Mesendoderm (in vitro differentiated cells): ENCODE measurements at regions not wholly inside any gene's neighbourhood (a gene's known extent, or its start where the extent isn't known, plus 50 kb on each side); places are given as distances from the start of the nearest gene placed in this dataset.

ENCODE experiments used
- DNase-seq: peaks from one replicate; pipeline ENCODE4 v3.0.0; 2013
- H2AK5ac ChIP-seq: 2 replicates; pipeline ENCODE4 v1.6.1; 2013; ENCODE audit warnings: low read length, inconsistent platforms
- H2BK120ac ChIP-seq: 2 replicates; pipeline ENCODE4 v1.6.1; 2013; ENCODE audit warnings: low read depth, mild to moderate bottlenecking, low read length, moderate library complexity, mixed read lengths
- H2BK15ac ChIP-seq: replicated peaks from 2 replicates; pipeline ENCODE4 v1.6.1; 2013; ENCODE audit warnings: low read depth, mild to moderate bottlenecking, moderate library complexity
- H2BK5ac ChIP-seq: 2 replicates; pipeline ENCODE4 v1.6.1; 2013; ENCODE audit warnings: low read length, inconsistent platforms
- H3K18ac ChIP-seq: 2 replicates; pipeline ENCODE4 v1.6.1; 2013; ENCODE audit warnings: mild to moderate bottlenecking, low read length, mixed read lengths
- H3K23ac ChIP-seq: one replicate; pipeline ENCODE4 v1.6.1; 2013; ENCODE audit warnings: low read length
- H3K27ac ChIP-seq: 2 replicates; pipeline ENCODE4 v1.5.1; 2013; ENCODE audit warnings: low read depth, mild to moderate bottlenecking, inconsistent platforms, low read length, moderate library complexity
- H3K27me3 ChIP-seq: 2 replicates; pipeline ENCODE4 v1.6.1; 2013; ENCODE audit warnings: low read length, control low read depth, mild to moderate bottlenecking, inconsistent platforms; ENCODE audit not compliant: insufficient read depth, poor library complexity
- H3K36me3 ChIP-seq: 2 replicates; pipeline ENCODE4 v1.6.1; 2013; ENCODE audit warnings: low read length, inconsistent platforms; ENCODE audit not compliant: control insufficient read depth, insufficient read depth
- H3K4ac ChIP-seq: one replicate; pipeline ENCODE4 v1.6.1; 2013; ENCODE audit warnings: low read depth, mild to moderate bottlenecking, low read length, moderate library complexity
- H3K4me1 ChIP-seq: 2 replicates; pipeline ENCODE4 v1.6.1; 2013; ENCODE audit warnings: low read depth, low read length, inconsistent platforms; ENCODE audit not compliant: control insufficient read depth
- H3K4me2 ChIP-seq: 2 replicates; pipeline ENCODE4 v1.6.1; 2013; ENCODE audit warnings: low read length
- H3K4me3 ChIP-seq: 2 replicates; pipeline ENCODE4 v1.5.1; 2013; ENCODE audit warnings: mild to moderate bottlenecking, low read length
- H3K56ac ChIP-seq: one replicate; pipeline ENCODE4 v1.6.1; 2013; ENCODE audit warnings: low read length
- H3K79me1 ChIP-seq: 2 replicates; pipeline ENCODE4 v1.6.1; 2013; ENCODE audit warnings: low read length, inconsistent platforms
- H3K79me2 ChIP-seq: 2 replicates; pipeline ENCODE4 v1.6.1; 2013; ENCODE audit warnings: mild to moderate bottlenecking, low read length; ENCODE audit not compliant: control insufficient read depth, insufficient read depth
- H3K9ac ChIP-seq: 2 replicates; pipeline ENCODE4 v1.6.1; 2013; ENCODE audit warnings: low read length, inconsistent platforms
- H4K5ac ChIP-seq: one replicate; pipeline ENCODE4 v1.6.1; 2013; ENCODE audit warnings: low read length
- H4K8ac ChIP-seq: one replicate; pipeline ENCODE4 v1.6.1; 2013; ENCODE audit warnings: low read depth, mild to moderate bottlenecking, control low read depth, low read length, moderate library complexity
- WGBS: extraction: QIAGEN DNeasy Blood & Tissue Kit; methylation state at CpG from one replicate; pipeline ENCODE4 v1.1.7; 2013; ENCODE audit warnings: low lambda C conversion rate, missing lambda C conversion rate; ENCODE audit not compliant: insufficient coverage; ENCODE audit errors: extremely low coverage; 5-methylcytosine and 5-hydroxymethylcytosine counted together

DNA sequence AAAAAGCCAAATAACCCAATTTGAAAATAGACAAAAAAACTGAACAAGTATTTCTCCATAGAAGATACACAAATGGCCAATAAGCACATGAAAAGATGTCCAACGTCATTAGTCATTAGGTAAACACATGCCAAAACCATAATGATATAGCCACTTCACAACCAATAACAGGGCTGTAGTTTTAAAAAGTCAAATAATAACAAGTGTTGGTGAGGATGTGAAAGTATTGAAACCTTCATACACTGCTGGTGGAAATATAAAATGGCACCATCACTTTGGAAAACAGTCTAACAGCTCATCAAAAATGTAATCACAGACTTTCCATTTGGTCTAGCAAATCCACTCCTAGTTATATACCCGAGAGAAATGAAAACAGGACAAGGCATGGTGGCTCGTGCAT lies 144.2 kb upstream of the CYP1B1 start:
- no peak overlapping the region for H3K4ac ChIP-seq
- no peak overlapping the region for H3K4me2 ChIP-seq
- H3K79me1 ChIP-seq = no peaks in the 10 kb centered on the region
- DNase-seq = no peak
- no peaks in the 10 kb centered on the region for H3K36me3 ChIP-seq
- no peak overlapping the region for H2BK120ac ChIP-seq
- no peak overlapping the region for H2AK5ac ChIP-seq
- no peaks in the 10 kb centered on the region for H3K79me2 ChIP-seq
- no peak overlapping the region for H2BK15ac ChIP-seq
- H3K27ac ChIP-seq = no peak overlapping the region
- no peak overlapping the region for H3K9ac ChIP-seq
- no CpG with 5 or more reads among the region's 3 CpGs for WGBS
- no peak overlapping the region for H3K18ac ChIP-seq
- H2BK5ac ChIP-seq = no peak overlapping the region
- no peak overlapping the region for H3K23ac ChIP-seq
- H3K56ac ChIP-seq = no peak overlapping the region
- H3K4me3 ChIP-seq = no peak overlapping the region
- H4K5ac ChIP-seq = no peak overlapping the region
- H3K27me3 ChIP-seq = no peaks in the 10 kb centered on the region
- H4K8ac ChIP-seq = no peak overlapping the region
- H3K4me1 ChIP-seq = no peaks in the 10 kb centered on the region

DNA sequence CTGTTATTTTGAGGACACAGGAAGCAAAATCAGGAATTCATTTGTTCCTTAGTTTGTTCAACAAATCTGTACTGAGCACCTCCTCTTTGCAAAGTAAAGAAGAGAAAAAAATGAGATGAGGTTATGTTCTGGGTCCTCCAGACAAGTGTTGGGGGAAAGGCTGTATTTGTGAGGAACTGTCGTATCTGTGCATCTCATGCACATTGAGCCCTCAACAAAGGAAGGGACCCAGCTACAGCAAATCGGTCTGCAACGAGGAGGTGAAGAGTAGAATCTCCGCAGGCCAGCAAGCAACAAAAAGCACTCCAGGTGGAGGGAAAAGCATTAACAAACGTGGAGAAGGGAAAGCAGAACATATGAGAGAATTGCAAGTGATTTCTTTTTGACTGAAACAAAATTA lies 143.0 kb upstream of the CYP1B1 start:
- Histone ChIP-seq H3K79me2 (no peaks in the 10 kb centered on the region), H2AK5ac (no peak overlapping the region), H3K4me3 (no peak overlapping the region), H3K4me1 (peaks cover 1% of the 10 kb centered on the region), H3K79me1 (no peaks in the 10 kb centered on the region), H3K4ac (no peak overlapping the region), H3K4me2 (no peak overlapping the region), H3K23ac (no peak overlapping the region), H3K56ac (no peak overlapping the region), H4K5ac (no peak overlapping the region), H2BK15ac (no peak overlapping the region), H3K9ac (no peak overlapping the region), H3K36me3 (no peaks in the 10 kb centered on the region), H2BK120ac (no peak overlapping the region), H3K27ac (no peak overlapping the region), H4K8ac (no peak overlapping the region), H3K27me3 (no peaks in the 10 kb centered on the region), H2BK5ac (no peak overlapping the region), H3K18ac (no peak overlapping the region)
- DNase-seq = no peak
- no CpG with 5 or more reads among the region's 5 CpGs for WGBS

DNA sequence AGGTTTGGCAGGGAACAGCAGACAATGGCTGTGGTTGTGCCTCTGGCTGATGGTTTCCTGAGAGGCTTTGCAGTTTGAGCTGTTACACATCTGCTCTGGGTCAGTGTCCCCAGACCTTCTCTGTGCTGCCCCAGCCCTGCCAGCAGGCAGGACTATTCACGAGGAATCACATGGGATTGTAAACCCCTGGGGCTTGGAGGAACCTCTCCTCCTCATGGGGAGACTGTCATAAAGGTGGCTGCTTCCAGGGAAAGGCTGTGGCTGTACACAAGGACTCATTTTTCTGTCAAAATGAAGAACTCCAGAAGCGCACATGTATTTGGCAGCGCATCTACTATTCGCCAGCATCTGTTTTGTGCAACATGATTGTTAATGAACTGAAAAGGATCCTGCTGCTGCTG lies 142.6 kb upstream of the CYP1B1 start:
- no peaks in the 10 kb centered on the region for H3K79me1 ChIP-seq
- WGBS = no CpG with 5 or more reads among the region's 4 CpGs
- no peak overlapping the region for H3K4me2 ChIP-seq
- no peak overlapping the region for H4K5ac ChIP-seq
- no peak overlapping the region for H3K18ac ChIP-seq
- H2AK5ac ChIP-seq = no peak overlapping the region
- H3K4ac ChIP-seq = no peak overlapping the region
- DNase-seq = no peak
- H2BK15ac ChIP-seq = no peak overlapping the region
- H4K8ac ChIP-seq = no peak overlapping the region
- no peak overlapping the region for H3K27ac ChIP-seq
- H2BK120ac ChIP-seq = no peak overlapping the region
- no peak overlapping the region for H3K9ac ChIP-seq
- H3K4me1 ChIP-seq = peaks cover 5% of the 10 kb centered on the region
- H3K79me2 ChIP-seq = no peaks in the 10 kb centered on the region
- H3K36me3 ChIP-seq = no peaks in the 10 kb centered on the region
- H3K27me3 ChIP-seq = no peaks in the 10 kb centered on the region
- H3K4me3 ChIP-seq = no peak overlapping the region
- no peak overlapping the region for H3K23ac ChIP-seq
- no peak overlapping the region for H3K56ac ChIP-seq
- H2BK5ac ChIP-seq = no peak overlapping the region

DNA sequence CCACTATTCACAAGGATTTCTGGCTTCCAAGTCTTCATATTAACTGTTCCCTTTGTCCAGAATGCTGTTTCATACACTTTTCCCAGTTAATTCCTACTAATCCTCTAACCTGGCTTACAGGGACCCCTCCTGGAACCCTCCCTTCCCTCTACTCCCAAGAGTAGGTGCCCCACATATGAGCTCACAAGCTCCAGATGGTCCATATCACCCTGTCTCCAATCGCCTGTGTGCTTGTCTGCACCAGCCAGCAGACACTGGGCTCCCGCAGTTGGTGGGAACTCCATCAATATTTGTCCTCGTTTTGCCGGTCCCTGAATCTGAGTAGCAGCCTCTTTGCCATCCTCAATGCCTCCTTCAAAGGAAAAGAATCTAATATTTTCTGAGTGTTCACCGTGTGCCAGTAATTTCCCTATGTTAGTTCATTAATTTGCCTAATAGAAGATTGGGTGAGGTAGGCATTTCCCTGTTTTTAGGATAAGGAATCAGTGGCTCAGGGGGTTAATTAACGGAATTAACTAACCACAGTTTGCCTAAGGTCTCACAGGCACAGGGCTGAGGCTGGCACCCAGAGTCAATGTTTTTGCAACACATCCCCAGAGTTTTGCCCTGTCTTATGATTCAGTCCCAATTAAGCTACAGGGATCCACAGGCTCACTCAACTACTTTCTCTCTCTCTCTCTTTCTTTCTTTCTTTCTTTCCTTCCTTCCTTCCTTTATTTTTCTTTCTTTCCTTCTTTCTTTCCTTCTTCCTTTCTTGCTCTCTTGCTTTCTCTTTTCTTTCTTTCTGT lies 141.6 kb upstream of the CYP1B1 start:
- Histone ChIP-seq H3K4me3 (no peak overlapping the region), H3K9ac (no peak overlapping the region), H3K27ac (no peak overlapping the region), H3K36me3 (no peaks in the 10 kb centered on the region), H3K23ac (no peak overlapping the region), H2BK5ac (no peak overlapping the region), H3K18ac (no peak overlapping the region), H4K5ac (no peak overlapping the region), H3K79me1 (no peaks in the 10 kb centered on the region), H3K27me3 (no peaks in the 10 kb centered on the region), H2BK120ac (no peak overlapping the region), H3K4me2 (no peak overlapping the region), H3K4me1 (peaks cover 5% of the 10 kb centered on the region), H2AK5ac (no peak overlapping the region), H4K8ac (no peak overlapping the region), H3K4ac (no peak overlapping the region), H3K56ac (no peak overlapping the region), H3K79me2 (no peaks in the 10 kb centered on the region), H2BK15ac (no peak overlapping the region)
- WGBS = no CpG with 5 or more reads among the region's 6 CpGs
- no peak for DNase-seq

DNA sequence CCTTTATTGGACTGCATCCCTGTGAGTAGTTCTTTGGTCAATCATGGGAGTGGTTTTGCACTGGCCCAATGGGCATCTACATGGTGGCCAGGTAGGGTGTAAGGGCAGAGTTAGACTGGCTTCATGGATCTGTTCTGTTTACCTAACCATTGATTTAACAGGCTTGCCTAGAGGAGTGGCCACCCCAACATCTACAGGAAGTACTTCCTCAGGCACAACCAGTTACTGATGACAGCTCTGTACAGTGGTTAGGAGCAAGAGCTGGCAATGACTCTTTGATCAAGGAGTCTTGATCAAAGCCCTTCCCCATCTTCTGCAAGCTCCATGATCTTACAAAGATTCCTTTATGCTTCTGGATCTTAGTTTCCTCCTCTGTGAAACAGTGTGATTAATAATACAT lies 140.9 kb upstream of the CYP1B1 start:
- H3K4ac ChIP-seq = no peak overlapping the region
- H3K23ac ChIP-seq = no peak overlapping the region
- H3K36me3 ChIP-seq = no peaks in the 10 kb centered on the region
- no peak overlapping the region for H4K5ac ChIP-seq
- H3K4me1 ChIP-seq = peaks cover 5% of the 10 kb centered on the region
- no peak overlapping the region for H3K27ac ChIP-seq
- no peaks in the 10 kb centered on the region for H3K27me3 ChIP-seq
- no peak overlapping the region for H3K4me3 ChIP-seq
- no peak for DNase-seq
- H2BK5ac ChIP-seq = no peak overlapping the region
- no peaks in the 10 kb centered on the region for H3K79me2 ChIP-seq
- H2AK5ac ChIP-seq = no peak overlapping the region
- no peak overlapping the region for H2BK120ac ChIP-seq
- H3K18ac ChIP-seq = no peak overlapping the region
- no peaks in the 10 kb centered on the region for H3K79me1 ChIP-seq
- H3K4me2 ChIP-seq = no peak overlapping the region
- no peak overlapping the region for H2BK15ac ChIP-seq
- H4K8ac ChIP-seq = no peak overlapping the region
- no peak overlapping the region for H3K9ac ChIP-seq
- no peak overlapping the region for H3K56ac ChIP-seq

DNA sequence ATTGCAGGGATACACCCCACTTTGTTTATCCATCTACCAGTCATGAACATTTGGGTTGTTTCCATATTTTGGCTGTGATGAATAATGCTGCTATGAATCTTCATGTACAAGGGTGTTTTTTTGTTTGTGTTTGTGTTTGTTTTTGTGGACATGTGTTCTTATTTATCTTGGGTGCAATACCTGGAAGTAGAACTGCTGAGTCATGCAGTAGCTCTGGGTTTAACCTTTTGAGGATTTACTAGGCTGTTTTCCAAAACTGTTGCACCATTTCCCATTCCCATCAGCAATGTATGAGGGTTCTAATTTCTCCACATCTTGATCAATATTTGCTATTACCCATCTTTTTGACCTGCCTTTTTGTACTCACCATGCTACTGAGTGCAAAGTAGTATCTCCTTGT lies 140.0 kb upstream of the CYP1B1 start:
- Histone ChIP-seq H2BK15ac (no peak overlapping the region), H3K23ac (no peak overlapping the region), H4K8ac (no peak overlapping the region), H2AK5ac (no peak overlapping the region), H3K79me1 (no peaks in the 10 kb centered on the region), H4K5ac (no peak overlapping the region), H3K9ac (no peak overlapping the region), H3K4me1 (peaks cover 5% of the 10 kb centered on the region), H3K56ac (no peak overlapping the region), H3K4me3 (no peak overlapping the region), H3K4me2 (no peak overlapping the region), H2BK120ac (no peak overlapping the region), H2BK5ac (no peak overlapping the region), H3K79me2 (no peaks in the 10 kb centered on the region), H3K36me3 (no peaks in the 10 kb centered on the region), H3K18ac (no peak overlapping the region), H3K4ac (no peak overlapping the region), H3K27ac (no peak overlapping the region), H3K27me3 (no peaks in the 10 kb centered on the region)
- DNase-seq = no peak
